ENCODE measurements at regions not wholly inside any gene's neighbourhood (a gene's known extent, or its start where the extent isn't known, plus 50 kb on each side); places are given as distances from the start of the nearest gene placed in this dataset.

GRCh38 chr14:28879573-28879996 lies 113.0 kb downstream of the FOXG1 start:
- intact Hi-C loops (cut with DNase I) = no loop called here
- H3K4me3 ChIP-seq = no peak overlapping the region
- DNase-seq = no peak
- no peaks in the 10 kb centered on the region for H3K4me1 ChIP-seq
- no peaks in the 10 kb centered on the region for H3K27me3 ChIP-seq
- no peak for ATAC-seq
- no peak for TF ChIP-seq CTCF (IDR thresholded peaks at IDR 0.05)
- H3K27ac ChIP-seq = no peak overlapping the region
- H3K9me3 ChIP-seq = no peaks in the 10 kb centered on the region
- no peaks in the 10 kb centered on the region for H3K36me3 ChIP-seq

- Histone ChIP-seq H3K4me3 (no peak overlapping the region), H3K27ac (no peak overlapping the region), H3K4me1 (no peaks in the 10 kb centered on the region), H3K9me3 (no peaks in the 10 kb centered on the region), H3K36me3 (no peaks in the 10 kb centered on the region), H3K27me3 (no peaks in the 10 kb centered on the region)
- intact Hi-C loops (cut with DNase I) = no loop called here
- no peak for TF ChIP-seq CTCF (IDR thresholded peaks at IDR 0.05)
- no peak for ATAC-seq
- no peak for DNase-seq
These were observed 120.4 kb downstream of the FOXG1 start for GRCh38 chr14:28886940-28887339.

- ATAC-seq (no peak), DNase-seq (no peak)
- H3K9me3 ChIP-seq = no peaks in the 10 kb centered on the region
- H3K4me1 ChIP-seq = no peaks in the 10 kb centered on the region
- no peaks in the 10 kb centered on the region for H3K36me3 ChIP-seq
- intact Hi-C loops (cut with DNase I) = no loop called here
- no peaks in the 10 kb centered on the region for H3K27me3 ChIP-seq
- no peak overlapping the region for H3K27ac ChIP-seq
- H3K4me3 ChIP-seq = no peak overlapping the region
- no peak for TF ChIP-seq CTCF (IDR thresholded peaks at IDR 0.05)
These were observed 128.8 kb downstream of the FOXG1 start for GRCh38 chr14:28895389-28895788.

- no peak for TF ChIP-seq CTCF (IDR thresholded peaks at IDR 0.05)
- H3K36me3 ChIP-seq = no peaks in the 10 kb centered on the region
- intact Hi-C loops (cut with DNase I) = no loop called here
- H3K27ac ChIP-seq = no peak overlapping the region
- ATAC-seq (no peak), DNase-seq (no peak)
- no peaks in the 10 kb centered on the region for H3K9me3 ChIP-seq
- H3K4me1 ChIP-seq = no peaks in the 10 kb centered on the region
- H3K4me3 ChIP-seq = no peak overlapping the region
- H3K27me3 ChIP-seq = no peaks in the 10 kb centered on the region
These were observed 129.8 kb downstream of the FOXG1 start for GRCh38 chr14:28896337-28896736.

GRCh38 chr14:28901631-28902030 lies 135.0 kb downstream of the FOXG1 start:
- H3K4me3 ChIP-seq = no peak overlapping the region
- H3K27me3 ChIP-seq = no peaks in the 10 kb centered on the region
- no peak overlapping the region for H3K27ac ChIP-seq
- H3K9me3 ChIP-seq = no peaks in the 10 kb centered on the region
- no peaks in the 10 kb centered on the region for H3K36me3 ChIP-seq
- TF ChIP-seq CTCF (IDR thresholded peaks at IDR 0.05) = no peak
- DNase-seq = no peak
- no peak for ATAC-seq
- intact Hi-C loops (cut with DNase I) = no loop called here
- H3K4me1 ChIP-seq = no peaks in the 10 kb centered on the region

- no peak for TF ChIP-seq CTCF (IDR thresholded peaks at IDR 0.05)
- Histone ChIP-seq H3K27me3 (no peaks in the 10 kb centered on the region), H3K4me3 (no peak overlapping the region), H3K27ac (no peak overlapping the region), H3K36me3 (no peaks in the 10 kb centered on the region), H3K4me1 (no peaks in the 10 kb centered on the region), H3K9me3 (no peaks in the 10 kb centered on the region)
- no peak for DNase-seq
- no peak for ATAC-seq
- intact Hi-C loops (cut with DNase I) = no loop called here
These were observed 136.3 kb downstream of the FOXG1 start for GRCh38 chr14:28902930-28903329.

All from upper lobe of right lung (tissue), 1 donor.